CD1c-positive myeloid dendritic cell (primary cell): ENCODE measurements at regions not wholly inside any gene's neighbourhood (a gene's known extent, or its start where the extent isn't known, plus 50 kb on each side); places are given as distances from the start of the nearest gene placed in this dataset.

Source experiments
- DNase-seq: peaks from one replicate; pipeline ENCODE4 v3.0.0-alpha.2; 2016; ENCODE audit errors: extremely low spot score

DNA sequence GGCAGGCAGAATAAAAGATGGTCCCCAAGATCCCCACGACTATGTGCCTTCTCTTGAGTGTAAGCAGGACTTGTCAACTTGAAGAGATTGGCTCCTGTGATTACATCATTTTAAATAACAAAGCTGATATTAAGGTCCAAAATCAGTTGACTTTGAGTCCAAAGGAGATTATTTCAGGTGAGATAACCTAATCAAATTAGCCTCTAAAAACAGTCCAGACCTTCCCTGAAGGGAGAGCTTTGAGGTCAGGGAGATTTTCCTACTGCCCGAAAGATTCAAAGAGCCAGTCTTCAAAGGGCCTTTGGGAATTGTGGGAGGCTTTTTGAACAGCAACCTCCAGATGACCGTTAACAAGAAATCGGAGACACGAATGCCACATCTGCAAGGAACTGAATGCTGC, 51.5 kb upstream of the NCAM2 start:
- no peak for DNase-seq
